DOHH2 (cell line): ENCODE measurements at regions not wholly inside any gene's neighbourhood (a gene's known extent, or its start where the extent isn't known, plus 50 kb on each side); places are given as distances from the start of the nearest gene placed in this dataset.

Source experiments
- H3F3A ChIP-seq: fragments of 200-600 bp; sonication (generic), shearing (Covaris generic); 2 replicates; pipeline ENCODE4 v1.6.0; 2016; ENCODE audit warnings: antibody characterized with exemption, mild to moderate bottlenecking; ENCODE audit not compliant: control insufficient read depth, insufficient read depth
- H3K27ac ChIP-seq: fragments of 200-600 bp; sonication (generic); 2 replicates; pipeline ENCODE4 v1.5.1; 2014; ENCODE audit warnings: low read depth, mild to moderate bottlenecking, low read length, moderate library complexity
- H3K27me3 ChIP-seq: fragments of 200-600 bp; sonication (generic); 2 replicates; pipeline ENCODE4 v1.6.1; 2014; ENCODE audit warnings: mild to moderate bottlenecking, low read length, mixed read lengths; ENCODE audit not compliant: control insufficient read depth
- H3K36me3 ChIP-seq: fragments of 200-600 bp; sonication (generic); 2 replicates; pipeline ENCODE4 v1.6.1; 2014; ENCODE audit warnings: mild to moderate bottlenecking, low read length, moderate library complexity, mixed read lengths; ENCODE audit not compliant: control insufficient read depth
- H3K4me1 ChIP-seq: fragments of 200-600 bp; sonication (generic); 2 replicates; pipeline ENCODE4 v1.6.1; 2014; ENCODE audit warnings: mild to moderate bottlenecking, low read length, mixed read lengths; ENCODE audit not compliant: control insufficient read depth
- H3K4me2 ChIP-seq: fragments of 200-600 bp; sonication (generic); 2 replicates; pipeline ENCODE4 v1.6.0; 2014; ENCODE audit warnings: mild to moderate bottlenecking, low read length, moderate library complexity
- H3K4me3 ChIP-seq: fragments of 200-600 bp; sonication (generic); 2 replicates; pipeline ENCODE4 v1.5.1; 2014; ENCODE audit warnings: mild to moderate bottlenecking, low read length, mixed read lengths
- H3K79me2 ChIP-seq: fragments of 200-600 bp; sonication (generic); 2 replicates; pipeline ENCODE4 v1.6.1; 2014; ENCODE audit warnings: mild to moderate bottlenecking, low read length, mixed read lengths; ENCODE audit not compliant: control insufficient read depth
- H3K9me2 ChIP-seq: fragments of 200-600 bp; sonication (generic); replicated peaks from 2 replicates; pipeline ENCODE4 v1.6.1; 2014; ENCODE audit warnings: mild to moderate bottlenecking, low read length, mixed read lengths; ENCODE audit not compliant: control insufficient read depth
- H3K9me3 ChIP-seq: fragments of 200-600 bp; sonication (generic); 2 replicates; pipeline ENCODE4 v1.6.1; 2014; ENCODE audit warnings: antibody characterized with exemption, low read length, mixed read lengths; ENCODE audit not compliant: control insufficient read depth, insufficient read depth
- H4K20me1 ChIP-seq: fragments of 200-600 bp; sonication (generic); 2 replicates; pipeline ENCODE4 v1.6.0; 2014; ENCODE audit warnings: low read depth, mild to moderate bottlenecking, antibody characterized with exemption, low read length, moderate library complexity; ENCODE audit not compliant: control insufficient read depth, insufficient read depth
- EZH2phosphoT487 ChIP-seq: fragments of 200-600 bp; sonication (generic); IDR thresholded peaks from 2 replicates; pipeline ENCODE4 v1.6.1; 2017; ENCODE audit warnings: borderline replicate concordance, mild to moderate bottlenecking, antibody characterized with exemption, low read length, moderate library complexity, mixed read lengths
- TF ChIP-seq, protein P1 (sequence below): fragments of 200-600 bp; sonication (generic); IDR thresholded peaks from one replicate; pipeline ENCODE4 v1.5.1; 2014; ENCODE audit warnings: antibody characterized with exemption, mild to moderate bottlenecking, low read depth, low read length; ENCODE audit not compliant: poor library complexity, severe bottlenecking

DNA sequence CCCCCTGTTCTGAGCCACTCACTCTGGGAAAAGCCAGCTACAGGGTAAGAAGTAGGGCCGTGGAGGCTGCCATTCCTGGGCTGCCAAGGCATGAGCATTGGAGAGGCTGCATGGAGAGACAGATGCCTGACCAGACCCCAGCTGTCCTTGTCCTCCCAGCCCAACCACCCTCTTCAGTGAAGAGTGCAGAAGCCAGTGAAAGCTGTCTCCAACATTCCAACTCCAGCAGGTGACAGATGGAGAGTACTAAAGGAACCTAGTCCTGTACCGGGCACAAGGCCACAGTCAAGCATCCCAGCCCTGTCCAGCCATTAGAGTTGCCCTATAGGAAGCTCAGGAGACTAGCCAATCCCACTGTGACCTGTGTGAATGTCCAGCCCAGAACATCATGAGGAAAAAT lies 165.1 kb downstream of the DIRAS2 start:
- Histone ChIP-seq H3K4me3 (no peak overlapping the region), H3K4me1 (no peaks in the 10 kb centered on the region), H3K9me3 (no peaks in the 10 kb centered on the region)

DNA sequence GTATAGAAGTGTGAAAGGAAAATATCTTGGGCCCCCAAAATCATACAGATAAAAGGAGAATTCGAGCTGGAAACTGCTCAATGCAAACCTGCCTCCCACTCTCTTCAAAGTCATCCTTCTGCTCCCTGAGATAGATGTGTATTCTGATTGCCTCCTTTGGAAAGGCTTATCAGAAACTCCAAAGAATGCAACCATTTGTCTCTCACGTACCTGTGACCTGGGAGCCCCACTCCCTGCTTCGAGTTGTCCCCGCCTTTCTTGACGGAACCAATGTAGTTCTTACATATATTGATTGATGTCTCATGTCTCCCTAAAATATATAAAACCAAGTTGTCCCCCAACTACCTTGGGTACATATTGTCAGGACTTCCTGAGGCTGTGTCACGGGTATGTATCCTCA lies 163.8 kb downstream of the DIRAS2 start:
- Histone ChIP-seq H3K9me3 (no peaks in the 10 kb centered on the region), H4K20me1 (no peaks in the 10 kb centered on the region), H3K27me3 (no peaks in the 10 kb centered on the region), H3K4me1 (no peaks in the 10 kb centered on the region), H3K27ac (no peak overlapping the region), H3K4me2 (no peak overlapping the region), H3F3A (no peaks in the 10 kb centered on the region), H3K9me2 (no peaks in the 10 kb centered on the region), H3K36me3 (no peaks in the 10 kb centered on the region), H3K4me3 (no peak overlapping the region), H3K79me2 (no peaks in the 10 kb centered on the region)
- TF ChIP-seq EZH2phosphoT487: no peak
- TF ChIP-seq, protein P1, sequence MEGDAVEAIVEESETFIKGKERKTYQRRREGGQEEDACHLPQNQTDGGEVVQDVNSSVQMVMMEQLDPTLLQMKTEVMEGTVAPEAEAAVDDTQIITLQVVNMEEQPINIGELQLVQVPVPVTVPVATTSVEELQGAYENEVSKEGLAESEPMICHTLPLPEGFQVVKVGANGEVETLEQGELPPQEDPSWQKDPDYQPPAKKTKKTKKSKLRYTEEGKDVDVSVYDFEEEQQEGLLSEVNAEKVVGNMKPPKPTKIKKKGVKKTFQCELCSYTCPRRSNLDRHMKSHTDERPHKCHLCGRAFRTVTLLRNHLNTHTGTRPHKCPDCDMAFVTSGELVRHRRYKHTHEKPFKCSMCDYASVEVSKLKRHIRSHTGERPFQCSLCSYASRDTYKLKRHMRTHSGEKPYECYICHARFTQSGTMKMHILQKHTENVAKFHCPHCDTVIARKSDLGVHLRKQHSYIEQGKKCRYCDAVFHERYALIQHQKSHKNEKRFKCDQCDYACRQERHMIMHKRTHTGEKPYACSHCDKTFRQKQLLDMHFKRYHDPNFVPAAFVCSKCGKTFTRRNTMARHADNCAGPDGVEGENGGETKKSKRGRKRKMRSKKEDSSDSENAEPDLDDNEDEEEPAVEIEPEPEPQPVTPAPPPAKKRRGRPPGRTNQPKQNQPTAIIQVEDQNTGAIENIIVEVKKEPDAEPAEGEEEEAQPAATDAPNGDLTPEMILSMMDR: no peak

More for the DNA sequence above, 165.1 kb downstream of the DIRAS2 start:
- Histone ChIP-seq H4K20me1 (no peaks in the 10 kb centered on the region), H3K79me2 (no peaks in the 10 kb centered on the region), H3K4me2 (no peak overlapping the region), H3K9me2 (no peaks in the 10 kb centered on the region), H3F3A (no peaks in the 10 kb centered on the region), H3K27ac (no peak overlapping the region), H3K27me3 (no peaks in the 10 kb centered on the region), H3K36me3 (no peaks in the 10 kb centered on the region)
- no peak for TF ChIP-seq EZH2phosphoT487
- TF ChIP-seq, protein P1: no peak

DNA sequence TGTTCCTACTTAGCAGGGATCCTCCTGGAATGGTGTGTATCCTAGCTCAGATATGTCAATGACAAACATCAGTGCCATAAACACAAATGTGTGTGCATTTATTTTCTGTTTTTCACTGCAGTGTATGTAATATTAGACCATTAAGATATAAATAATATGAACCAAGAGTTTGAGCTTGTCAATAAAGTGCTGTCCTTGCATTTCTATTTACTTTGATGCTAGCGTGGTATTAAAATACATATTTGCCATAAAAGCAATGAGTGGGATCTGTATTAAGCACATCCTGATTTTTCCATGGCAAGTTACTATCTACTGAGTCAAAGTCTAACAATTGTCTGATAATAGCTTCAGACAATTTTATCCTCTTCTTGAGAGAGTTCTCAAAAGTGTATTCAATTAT lies 157.6 kb downstream of the DIRAS2 start:
- H3K4me1 ChIP-seq: no peaks in the 10 kb centered on the region
- no peak overlapping the region for H3K27ac ChIP-seq
- TF ChIP-seq, protein P1: no peak
- TF ChIP-seq EZH2phosphoT487: no peak
- H3K36me3 ChIP-seq: no peaks in the 10 kb centered on the region
- no peaks in the 10 kb centered on the region for H3K27me3 ChIP-seq
- no peaks in the 10 kb centered on the region for H3K79me2 ChIP-seq
- H3K9me2 ChIP-seq: no peaks in the 10 kb centered on the region
- H3K4me2 ChIP-seq: no peak overlapping the region
- no peak overlapping the region for H3K4me3 ChIP-seq
- H3K9me3 ChIP-seq: peaks cover 1% of the 10 kb centered on the region; the same call in 1 of the 2 replicates
- H4K20me1 ChIP-seq: no peaks in the 10 kb centered on the region
- H3F3A ChIP-seq: no peaks in the 10 kb centered on the region
